Pancreas (tissue), 10 donors: ENCODE measurements at regions not wholly inside any gene's neighbourhood (a gene's known extent, or its start where the extent isn't known, plus 50 kb on each side); places are given as distances from the start of the nearest gene placed in this dataset.

Experiments used
- ATAC-seq, 4 donors: fragments of 200-7000 bp; cut with Tn5 transposase; one replicate each; pipeline versions ENCODE4 v1.8.0 to v1.9.1; 2020; ENCODE audit warnings: mild to moderate bottlenecking in 4 of 4, moderate library complexity in 4 of 4
- DNase-seq, 6 donors: peaks; one replicate each; pipeline ENCODE4 v3.0.0-alpha.2; 2020
- FAIRE-seq: peaks from 2 replicates; lab custom pipeline; 2012; peaks lifted over from hg19 to GRCh38; lab: Jason Lieb, UNC
- H3K27ac ChIP-seq, 4 donors: fragments of 200-600 bp; sonication (generic); 1 replicate in 3 of 4; 2 replicates in 1 of 4; pipeline versions ENCODE4 v1.5.0 to v1.8.0; 2020
- H3K27me3 ChIP-seq, 4 donors: fragments of 200-600 bp; one replicate each; pipeline ENCODE4 v1.8.0; 2021
- H3K36me3 ChIP-seq, 3 donors: fragments of 200-600 bp; sonication (generic) in 1 of 3; one replicate each; pipeline versions ENCODE4 v1.5.0 to v1.8.0; 2020 to 2021
- H3K4me1 ChIP-seq, 3 donors: fragments of 200-600 bp; one replicate each; pipeline ENCODE4 v1.8.0; 2021
- H3K4me3 ChIP-seq, 4 donors: fragments of 200-600 bp; sonication (generic) in 2 of 4; one replicate each; pipeline versions ENCODE4 v1.5.0 to v1.8.0; 2020 to 2021
- H3K9me3 ChIP-seq, 4 donors: fragments of 200-600 bp; one replicate each; pipeline ENCODE4 v1.8.0; 2021
- CTCF ChIP-seq, 4 donors: fragments of 200-600 bp; sonication (generic) in 3 of 4; IDR thresholded peaks; one replicate each; pipeline versions ENCODE4 v1.5.0 to v1.8.0; 2021; ENCODE audit warnings: antibody characterized with exemption in 4 of 4
- WGBS, 2 donors: extraction: QIAGEN DNeasy Blood & Tissue Kit; methylation state at CpG; one replicate each; pipeline ENCODE4 v1.1.7; 2013; 5-methylcytosine and 5-hydroxymethylcytosine counted together
- intact Hi-C, 3 donors: fragments of 100-400 bp; cut with DNase I; formaldehyde crosslinking; loops; one replicate each; pipeline versions ENCODE4 v1.11.1 to v1.14.2; 2022
- donor health status: healthy with polysubstance abuse.
- donor health status: DM: no; HTN: no; CAD: no; lungs with moderate emphysema.
- donor health status: DM: no; HTN: no; CAD: no.
- donor health status: control.
- donor health status: control.
- donor health status: Bipolar disorder and iron deficiency.
- donor health status: DM: yes; HTN: yes; CAD: no.
- donor health status: DM: no; HTN: no; CAD: no.
- donor health status: DM: no; HTN: no; CAD: no.
- donor health status: DM: yes; HTN: yes; CAD: no.

DNA sequence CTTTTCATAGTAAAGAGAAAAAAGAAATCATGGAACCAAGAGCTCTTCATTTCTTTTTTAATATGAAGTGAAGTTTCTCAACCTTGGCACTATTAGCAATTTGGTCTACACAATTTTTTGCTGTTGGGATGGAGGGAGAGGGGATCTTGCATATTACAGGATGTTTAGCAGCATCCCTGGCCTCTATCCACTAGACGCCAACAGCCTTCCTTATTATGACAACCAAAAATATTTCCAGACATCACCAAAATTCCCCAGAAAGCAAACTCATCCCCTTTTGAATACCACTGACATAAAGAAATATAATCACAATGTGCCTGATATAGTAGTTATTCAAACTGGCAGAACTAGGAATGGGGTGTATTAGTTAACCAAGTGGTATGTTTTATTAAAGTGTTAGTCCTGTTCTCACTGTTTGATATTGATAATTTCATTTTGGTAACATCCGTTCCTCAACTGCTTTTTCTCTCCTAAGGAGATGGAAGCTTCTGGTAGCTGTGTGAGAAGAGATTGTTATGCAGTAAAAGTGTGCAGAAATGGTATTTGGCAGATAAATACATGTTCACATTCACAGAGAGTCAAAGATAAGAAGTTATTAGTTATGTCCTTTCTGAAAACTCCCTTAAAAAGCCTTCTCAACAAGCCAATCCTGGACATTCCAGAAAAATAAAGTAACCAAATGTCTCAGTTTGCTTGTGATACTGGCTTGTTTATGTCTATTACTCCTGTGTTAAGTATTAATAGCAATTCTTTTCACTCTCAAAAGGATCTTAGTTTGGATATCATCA is 699.9 kb downstream of the C12orf50 start:
- Histone ChIP-seq H3K9me3 (no peaks in the 10 kb centered on the region), H3K4me3 (no peak overlapping the region), H3K4me1 (no peaks in the 10 kb centered on the region), H3K27ac (no peak overlapping the region), H3K27me3 (no peaks in the 10 kb centered on the region), H3K36me3 (no peaks in the 10 kb centered on the region)
- intact Hi-C loops: no loop called here
- DNase-seq: no peak
- no peak for ATAC-seq
- no peak for FAIRE-seq
- TF ChIP-seq CTCF (IDR thresholded peaks at IDR 0.05): no peak
- WGBS, 2 donors: 82 to 83% methylated on average over 2 of the region's 2 CpGs

DNA sequence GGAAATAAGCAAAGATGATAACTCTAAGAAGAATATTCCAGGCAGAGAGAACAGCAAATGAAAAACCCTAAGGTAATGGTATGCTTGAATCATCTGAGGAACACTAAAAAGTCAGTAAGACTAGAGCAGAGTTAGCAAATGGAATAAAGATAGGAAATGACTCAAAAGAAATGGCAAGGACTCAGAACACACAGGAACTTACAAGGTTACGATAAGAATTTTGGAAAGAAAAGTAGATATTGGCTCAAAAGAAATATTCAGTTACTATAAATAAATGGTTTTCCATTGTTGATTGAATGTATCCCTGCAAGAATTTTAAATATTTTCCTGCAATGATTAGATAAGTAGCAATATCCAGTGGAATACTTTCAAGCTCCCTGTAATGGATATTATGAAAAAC is 705.8 kb downstream of the C12orf50 start:
- Histone ChIP-seq H3K4me1 (peaks cover 0 to 4% (median 3%) of the 10 kb centered on the region in 3 donors), H3K9me3 (no peaks in the 10 kb centered on the region), H3K36me3 (no peaks in the 10 kb centered on the region), H3K27me3 (no peaks in the 10 kb centered on the region), H3K4me3 (no peak overlapping the region), H3K27ac (no peak overlapping the region)
- FAIRE-seq (no peak), DNase-seq (no peak), ATAC-seq (peak; percentile 31 to 65 (median 42))
- intact Hi-C loops: no loop called here
- 28 to 37% methylated on average over 1 of the region's 1 CpG for WGBS, 2 donors
- no peak for TF ChIP-seq CTCF (IDR thresholded peaks at IDR 0.05)

GRCh38 chr12:87320724-87321123 is 708.5 kb downstream of the C12orf50 start:
- H3K4me1 ChIP-seq: peaks cover 0 to 4% (median 3%) of the 10 kb centered on the region in 3 donors
- DNase-seq (no peak), ATAC-seq (no peak), FAIRE-seq (no peak)
- no peaks in the 10 kb centered on the region for H3K27me3 ChIP-seq
- no peaks in the 10 kb centered on the region for H3K36me3 ChIP-seq
- H3K9me3 ChIP-seq: no peaks in the 10 kb centered on the region
- TF ChIP-seq CTCF (IDR thresholded peaks at IDR 0.05): no peak
- H3K4me3 ChIP-seq: no peak overlapping the region
- no peak overlapping the region for H3K27ac ChIP-seq
- intact Hi-C loops: no loop called here

- FAIRE-seq (no peak), DNase-seq (no peak), ATAC-seq (no peak)
- 84 to 86% methylated on average over 4 of the region's 4 CpGs for WGBS, 2 donors
- Histone ChIP-seq H3K27ac (no peak overlapping the region), H3K27me3 (no peaks in the 10 kb centered on the region), H3K9me3 (no peaks in the 10 kb centered on the region), H3K4me3 (no peak overlapping the region), H3K4me1 (no peaks in the 10 kb centered on the region), H3K36me3 (no peaks in the 10 kb centered on the region)
- TF ChIP-seq CTCF (IDR thresholded peaks at IDR 0.05): no peak
- intact Hi-C loops: no loop called here
Measured at GRCh38 chr12:87317302-87317701, 711.9 kb downstream of the C12orf50 start.

- no peaks in the 10 kb centered on the region for H3K36me3 ChIP-seq
- no peaks in the 10 kb centered on the region for H3K27me3 ChIP-seq
- ATAC-seq (peak in 2 of 4 donors; percentile 43 to 47), DNase-seq (no peak), FAIRE-seq (no peak)
- H3K27ac ChIP-seq: no peak overlapping the region
- no peaks in the 10 kb centered on the region for H3K4me1 ChIP-seq
- H3K9me3 ChIP-seq: no peaks in the 10 kb centered on the region
- 68 to 88% methylated on average over 1 of the region's 1 CpG for WGBS, 2 donors
- TF ChIP-seq CTCF (IDR thresholded peaks at IDR 0.05): no peak
- no peak overlapping the region for H3K4me3 ChIP-seq
- intact Hi-C loops: no loop called here
Measured at GRCh38 chr12:87311206-87311605, 718.0 kb downstream of the C12orf50 start.
